PFSK-1 (cell line): ENCODE measurements at regions not wholly inside any gene's neighbourhood (a gene's known extent, or its start where the extent isn't known, plus 50 kb on each side); places are given as distances from the start of the nearest gene placed in this dataset.

Experiments
- FOXP2 ChIP-seq: optimal IDR thresholded peaks from 2 replicates; pipeline ENCODE3; 2011; ENCODE audit warnings: borderline replicate concordance, control low read depth, inconsistent platforms; ENCODE audit not compliant: insufficient read depth; ENCODE audit errors: extremely low read length, extremely low read depth
- POLR2AphosphoS5 ChIP-seq: IDR thresholded peaks from 2 replicates; pipeline ENCODE4 v1.6.1; 2012; ENCODE audit warnings: low read depth, mild to moderate bottlenecking, control low read depth, low read length, moderate library complexity
- REST ChIP-seq, 2 experiments: IDR thresholded peaks; 2 replicates each; pipeline versions ENCODE4 v1.6.1 to v1.8.0; 2011 to 2012; ENCODE audit warnings: low read depth in 2 of 2, low read length in 2 of 2, control low read depth in 1 of 2, inconsistent platforms in 1 of 2, mild to moderate bottlenecking in 1 of 2, moderate library complexity in 1 of 2; ENCODE audit not compliant: insufficient read depth in 1 of 2
- SIN3A ChIP-seq: IDR thresholded peaks from 2 replicates; pipeline ENCODE4 v1.6.1; 2012; ENCODE audit warnings: mild to moderate bottlenecking, low read length, moderate library complexity, borderline replicate concordance; ENCODE audit not compliant: insufficient read depth
- TAF1 ChIP-seq: IDR thresholded peaks from 2 replicates; pipeline ENCODE4 v1.6.1; 2012; ENCODE audit warnings: low read length, control low read depth, borderline replicate concordance; ENCODE audit not compliant: insufficient read depth

DNA sequence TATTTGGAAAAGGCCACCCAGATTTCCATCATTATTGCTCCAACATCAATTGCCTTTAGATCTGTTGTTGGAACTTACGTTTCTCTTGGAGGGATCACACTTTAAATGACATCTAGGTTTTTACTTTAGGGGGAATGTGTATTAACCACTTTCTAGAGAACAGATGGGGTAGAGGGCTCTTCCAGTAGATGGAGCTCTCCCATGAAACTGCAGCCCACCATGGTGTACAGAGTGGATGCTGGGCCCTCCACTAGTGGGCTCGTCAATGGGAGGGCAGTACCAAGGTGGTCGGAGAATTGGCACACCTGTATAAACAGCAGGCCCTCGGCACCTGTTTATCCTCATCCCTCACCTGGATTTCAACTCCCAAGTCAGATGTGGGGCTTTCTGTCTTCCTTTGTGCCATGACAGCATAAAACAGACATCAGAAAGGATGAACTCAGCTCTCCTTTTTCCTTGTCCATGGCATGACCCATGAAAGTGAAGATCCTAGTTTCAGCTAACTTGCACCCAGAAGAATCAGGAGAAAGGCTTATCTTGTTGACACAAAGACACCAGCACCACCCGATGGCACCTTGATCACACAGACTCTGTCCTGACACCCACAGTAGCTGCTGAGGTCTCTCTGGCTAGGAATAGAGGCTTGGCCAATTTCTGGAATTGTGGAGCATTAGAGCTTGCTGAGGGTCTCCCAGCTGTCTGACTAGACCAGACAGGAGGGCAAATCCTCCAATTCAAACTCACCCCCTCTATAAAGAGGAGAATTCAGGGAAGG is 150.5 kb downstream of the CYP26A1 start:
- TF ChIP-seq TAF1 (no peak), POLR2AphosphoS5 (no peak), REST (IDR thresholded peaks at IDR 0.05; ENCODE audit: insufficient read depth in 1 of 2, low read depth in 2 of 2, low read length in 2 of 2) (no peak), FOXP2 (no peak), SIN3A (no peak)

GRCh38 chr10:93225938-93226337 is 152.2 kb downstream of the CYP26A1 start:
- TF ChIP-seq TAF1 (no peak), SIN3A (no peak), FOXP2 (no peak), POLR2AphosphoS5 (no peak), REST (IDR thresholded peaks at IDR 0.05; ENCODE audit: insufficient read depth in 1 of 2, low read depth in 2 of 2, low read length in 2 of 2) (no peak)

GRCh38 chr10:93226619-93227018 is 152.9 kb downstream of the CYP26A1 start:
- TF ChIP-seq SIN3A (no peak), FOXP2 (no peak), TAF1 (no peak), POLR2AphosphoS5 (no peak), REST (IDR thresholded peaks at IDR 0.05; ENCODE audit: insufficient read depth in 1 of 2, low read depth in 2 of 2, low read length in 2 of 2) (no peak)

GRCh38 chr10:93235686-93236085 is 162.0 kb downstream of the CYP26A1 start:
- TF ChIP-seq TAF1, result no peak
- TF ChIP-seq SIN3A, result no peak

DNA sequence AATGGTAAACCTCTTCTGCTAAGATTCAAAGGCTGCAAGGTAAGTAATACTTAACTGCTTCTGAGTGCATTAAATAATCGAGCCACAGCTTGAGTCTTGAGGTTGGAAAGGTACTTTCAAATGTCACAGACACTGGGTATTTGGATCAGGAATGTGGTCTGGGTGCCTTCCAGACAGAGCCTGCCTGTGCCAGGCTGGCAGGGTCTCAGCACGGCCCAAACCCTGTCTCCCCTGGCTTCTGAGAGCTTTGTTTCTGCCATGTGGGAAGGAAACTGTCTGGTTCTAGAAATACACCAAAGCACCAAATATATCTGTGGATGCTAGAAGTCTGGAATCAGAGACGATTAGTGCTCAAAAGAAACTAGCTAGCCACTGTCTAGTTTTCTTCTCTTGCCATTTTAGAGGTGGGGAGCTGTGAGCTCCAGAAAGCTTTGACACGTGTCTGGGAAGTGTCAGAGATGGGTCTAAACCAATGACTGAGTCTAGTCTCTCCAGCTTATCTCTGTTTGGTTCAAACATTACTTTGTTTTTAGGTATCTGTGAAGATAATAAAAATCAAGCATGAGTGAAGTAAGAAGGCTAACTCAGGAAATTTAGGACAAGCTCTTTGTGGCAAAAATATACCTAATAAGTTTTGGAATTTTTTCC is 162.8 kb downstream of the CYP26A1 start:
- TF ChIP-seq REST (IDR thresholded peaks at IDR 0.05; ENCODE audit: insufficient read depth in 1 of 2, low read depth in 2 of 2, low read length in 2 of 2) (no peak), SIN3A (no peak), FOXP2 (no peak), POLR2AphosphoS5 (no peak), TAF1 (no peak)
